Thoracic aorta (tissue), 2 donors: ENCODE measurements at regions not wholly inside any gene's neighbourhood (a gene's known extent, or its start where the extent isn't known, plus 50 kb on each side); places are given as distances from the start of the nearest gene placed in this dataset.

Source experiments
- ATAC-seq: fragments of 150-250 bp; one replicate; pipeline ENCODE4 v1.8.0; 2017; ENCODE audit warnings: low read depth; ENCODE audit not compliant: insufficient number of reproducible peaks, low FRiP score
- DNase-seq: peaks from one replicate; pipeline ENCODE4 v3.0.0-alpha.2; 2020; ENCODE audit warnings: low spot score
- H3K27ac ChIP-seq, 2 donors: fragments of 200-600 bp; sonication (generic); 1 replicate in 1 of 2; 2 replicates in 1 of 2; pipeline ENCODE4 v1.5.1; 2016; ENCODE audit warnings: mild to moderate bottlenecking in 2 of 2, moderate library complexity in 2 of 2
- H3K27me3 ChIP-seq: fragments of 200-600 bp; sonication (generic); replicated peaks from 2 replicates; pipeline ENCODE4 v1.6.0; 2016; ENCODE audit warnings: mild to moderate bottlenecking; ENCODE audit not compliant: insufficient read depth
- H3K36me3 ChIP-seq: fragments of 200-600 bp; sonication (generic); one replicate; pipeline ENCODE4 v1.5.1; 2016
- H3K4me1 ChIP-seq, 2 donors: fragments of 200-600 bp; sonication (generic); 1 replicate in 1 of 2; 2 replicates in 1 of 2; pipeline versions ENCODE4 v1.5.1 to v1.6.0; 2016; ENCODE audit warnings: low read depth in 2 of 2, mild to moderate bottlenecking in 1 of 2; ENCODE audit not compliant: control insufficient read depth in 1 of 2
- H3K4me3 ChIP-seq: fragments of 200-600 bp; sonication (generic); 2 replicates; pipeline ENCODE4 v1.5.1; 2016; ENCODE audit warnings: mild to moderate bottlenecking
- H3K9me3 ChIP-seq: fragments of 200-600 bp; sonication (generic); 2 replicates; pipeline ENCODE4 v1.5.1; 2016
- CTCF ChIP-seq: fragments of 200-600 bp; sonication (generic); IDR thresholded peaks from one replicate; pipeline ENCODE4 v1.5.1; 2019; ENCODE audit warnings: antibody characterized with exemption

- ATAC-seq (no peak), DNase-seq (no peak)
- H3K9me3 ChIP-seq, result no peaks in the 10 kb centered on the region
- H3K36me3 ChIP-seq, result no peaks in the 10 kb centered on the region
- no peaks in the 10 kb centered on the region for H3K4me1 ChIP-seq
- H3K27ac ChIP-seq, result no peak overlapping the region
- H3K27me3 ChIP-seq, result no peaks in the 10 kb centered on the region
- H3K4me3 ChIP-seq, result no peak overlapping the region
- no peak for TF ChIP-seq CTCF
Observed at GRCh38 chr10:130963786-130964522, 347.6 kb downstream of the TCERG1L start.

GRCh38 chr10:130964771-130965170 lies 346.8 kb downstream of the TCERG1L start:
- Histone ChIP-seq H3K36me3 (no peaks in the 10 kb centered on the region), H3K4me1 (no peaks in the 10 kb centered on the region), H3K4me3 (no peak overlapping the region), H3K27me3 (no peaks in the 10 kb centered on the region), H3K9me3 (no peaks in the 10 kb centered on the region), H3K27ac (no peak overlapping the region)
- no peak for DNase-seq
- ATAC-seq, result no peak
- TF ChIP-seq CTCF, result no peak

GRCh38 chr10:130967161-130967560 lies 344.4 kb downstream of the TCERG1L start:
- Histone ChIP-seq H3K4me1 (no peaks in the 10 kb centered on the region), H3K9me3 (no peaks in the 10 kb centered on the region), H3K27me3 (no peaks in the 10 kb centered on the region), H3K27ac (no peak overlapping the region), H3K36me3 (no peaks in the 10 kb centered on the region), H3K4me3 (no peak overlapping the region)
- no peak for TF ChIP-seq CTCF
- DNase-seq (no peak), ATAC-seq (no peak)

- Histone ChIP-seq H3K36me3 (no peaks in the 10 kb centered on the region), H3K4me3 (no peak overlapping the region), H3K4me1 (no peaks in the 10 kb centered on the region), H3K27ac (no peak overlapping the region), H3K27me3 (no peaks in the 10 kb centered on the region), H3K9me3 (no peaks in the 10 kb centered on the region)
- no peak for ATAC-seq
- no peak for DNase-seq
- no peak for TF ChIP-seq CTCF
Observed at GRCh38 chr10:130967784-130968183, 343.7 kb downstream of the TCERG1L start.

- Histone ChIP-seq H3K27me3 (no peaks in the 10 kb centered on the region), H3K4me1 (no peaks in the 10 kb centered on the region), H3K4me3 (no peak overlapping the region), H3K27ac (no peak overlapping the region), H3K36me3 (no peaks in the 10 kb centered on the region), H3K9me3 (no peaks in the 10 kb centered on the region)
- ATAC-seq (no peak), DNase-seq (no peak)
- TF ChIP-seq CTCF, result no peak
Observed at GRCh38 chr10:130968511-130968910, 343.0 kb downstream of the TCERG1L start.
